ENCODE measurements at regions not wholly inside any gene's neighbourhood (a gene's known extent, or its start where the extent isn't known, plus 50 kb on each side); places are given as distances from the start of the nearest gene placed in this dataset.

DNA sequence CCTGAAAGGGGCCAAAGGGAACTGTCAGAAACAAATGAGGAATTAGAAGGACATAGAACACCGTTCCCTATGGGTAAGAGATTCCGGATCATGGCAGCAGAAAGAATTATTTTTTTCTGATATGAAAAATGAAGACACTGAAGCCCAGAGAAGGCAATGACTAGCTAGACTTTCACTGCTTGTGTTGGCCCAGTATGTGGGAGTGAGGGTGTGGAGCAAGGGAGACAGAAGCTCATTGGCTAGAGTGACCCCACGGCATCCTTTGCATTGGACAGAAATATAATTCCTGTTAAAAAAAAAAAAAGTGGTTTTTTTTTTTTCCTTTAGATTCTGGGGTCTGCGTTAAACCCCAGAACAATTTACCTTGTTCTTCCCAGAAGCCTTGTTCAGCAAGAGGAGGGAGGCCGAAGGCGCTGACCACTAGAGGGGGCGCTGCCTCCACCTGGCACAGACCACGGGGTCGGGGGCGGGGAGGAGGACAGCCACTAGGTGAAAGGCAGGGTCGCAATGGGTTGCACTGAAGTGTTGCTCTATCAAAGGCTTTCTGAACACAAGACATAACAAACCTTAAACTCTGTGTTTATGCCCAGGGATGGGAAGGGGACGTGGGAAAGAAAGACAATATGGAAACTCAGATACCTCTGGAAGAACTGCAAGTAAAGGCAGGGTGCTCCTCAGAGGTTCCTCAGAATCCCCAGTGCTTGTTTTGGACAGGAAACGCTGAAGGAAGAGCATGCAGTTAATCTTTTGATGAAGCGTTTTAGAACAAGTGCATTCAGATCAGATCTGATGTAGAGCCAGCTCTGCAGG, 156.8 kb downstream of the KCNA5 start:
- no peak for DNase-seq

DNA sequence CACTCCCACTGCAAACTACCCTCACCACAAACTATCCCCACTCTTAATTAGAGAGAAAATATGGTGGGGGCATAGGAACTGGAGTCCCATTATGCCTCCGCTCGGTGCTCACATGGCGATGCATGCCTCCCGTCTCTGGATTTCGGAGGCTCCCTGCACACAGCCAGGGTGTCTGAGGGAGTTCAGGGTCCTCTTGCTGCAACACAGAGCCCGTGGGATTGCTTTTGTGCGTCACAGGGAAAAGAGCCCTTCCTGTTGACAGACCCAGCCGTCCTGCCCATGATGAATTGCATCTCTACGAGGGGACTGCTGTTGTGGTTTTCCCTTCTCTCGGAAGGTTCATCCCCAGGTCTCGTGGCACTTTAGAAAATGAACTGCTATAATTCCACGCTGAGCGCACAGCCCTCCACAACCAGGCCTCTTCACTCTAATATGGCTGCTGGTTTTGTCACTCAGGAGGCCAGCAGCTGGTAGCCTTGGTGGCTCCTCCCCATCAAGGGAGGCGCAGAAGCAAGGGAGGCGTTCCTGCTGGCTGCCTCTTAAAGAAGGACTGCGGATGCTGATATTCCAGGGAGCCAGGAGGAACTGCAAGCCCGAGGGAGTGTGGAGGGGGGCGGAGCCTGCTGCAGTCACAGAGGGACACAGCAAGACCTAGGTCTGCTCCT, 158.0 kb downstream of the KCNA5 start:
- DNase-seq: no peak

DNA sequence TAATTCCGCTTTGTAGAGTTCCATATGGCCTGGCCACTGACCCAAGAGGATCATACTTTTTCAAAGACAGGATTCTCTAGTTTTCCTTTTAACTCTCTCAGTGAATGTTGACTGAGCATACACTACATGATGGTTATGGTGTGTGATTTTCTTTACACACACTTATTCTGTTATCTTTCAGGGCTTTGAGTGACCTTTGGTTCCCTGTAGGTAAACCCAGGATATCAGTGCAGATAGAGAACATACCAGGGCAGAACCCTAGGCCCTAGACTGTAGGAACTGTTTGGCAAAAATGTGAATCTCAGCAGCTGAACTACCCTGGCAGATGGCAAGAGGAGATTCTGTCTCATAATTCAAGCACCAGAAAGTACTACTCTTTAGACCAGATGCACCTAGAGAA, 159.6 kb downstream of the KCNA5 start:
- DNase-seq: no peak

DNA sequence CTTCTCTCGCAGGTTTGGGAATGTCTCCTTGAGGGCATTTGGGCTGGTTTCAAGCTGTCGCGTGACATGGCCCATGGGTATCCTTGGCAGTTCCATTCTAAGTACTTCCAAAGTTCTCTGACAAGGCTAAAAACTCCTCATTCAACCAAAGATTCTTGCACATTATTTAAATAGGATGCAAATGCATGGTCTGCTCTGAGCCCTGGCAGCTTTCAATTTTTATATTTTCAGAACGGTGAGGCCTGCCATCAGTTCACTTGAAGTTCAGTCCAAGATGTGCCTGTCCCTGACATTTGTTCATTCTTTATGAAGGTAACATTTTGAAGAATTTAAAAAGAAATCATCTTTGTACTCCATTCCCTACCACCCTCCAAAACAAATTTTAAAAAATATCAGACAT, 160.0 kb downstream of the KCNA5 start:
- DNase-seq: no peak

DNA sequence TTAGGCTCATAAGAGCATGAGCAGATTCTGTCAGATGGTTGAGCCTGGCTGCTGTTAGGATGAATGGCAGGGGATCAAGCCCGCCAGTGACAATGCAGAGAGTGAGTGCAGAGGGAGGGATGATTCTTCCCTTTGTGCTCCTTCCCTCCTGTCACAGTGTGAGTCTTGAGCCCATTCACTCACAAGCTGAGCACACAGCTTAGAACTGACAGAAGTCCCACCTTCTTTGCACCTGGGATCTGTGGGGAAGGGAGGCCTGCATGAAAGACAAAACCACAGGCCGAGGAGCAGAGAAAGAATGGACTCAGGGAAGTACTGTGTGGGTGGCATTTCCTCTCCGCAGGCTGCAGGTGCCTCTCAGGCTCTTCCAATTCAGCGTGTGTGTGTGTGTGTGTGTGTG, 160.6 kb downstream of the KCNA5 start:
- DNase-seq: no peak

DNA sequence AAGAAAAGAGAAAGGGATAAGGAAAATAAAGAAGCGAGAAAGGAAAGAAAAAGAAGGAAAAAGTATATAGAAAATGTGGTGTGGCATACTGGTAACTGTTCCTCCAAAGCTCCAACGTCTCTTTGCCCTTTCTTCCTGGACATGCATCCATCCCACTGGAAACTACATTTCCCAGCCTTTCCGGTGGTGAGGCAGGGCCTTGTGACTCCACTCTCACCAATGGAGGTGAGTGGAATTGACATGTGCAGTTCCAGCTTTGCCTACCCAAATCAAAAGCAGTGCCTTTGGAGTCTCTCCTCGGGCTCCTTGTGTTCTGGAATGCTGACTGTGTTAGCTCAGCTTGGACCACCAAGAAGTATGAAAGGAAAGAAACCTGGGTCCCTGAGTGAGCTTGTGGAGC, 161.2 kb downstream of the KCNA5 start:
- DNase-seq: no peak

DNA sequence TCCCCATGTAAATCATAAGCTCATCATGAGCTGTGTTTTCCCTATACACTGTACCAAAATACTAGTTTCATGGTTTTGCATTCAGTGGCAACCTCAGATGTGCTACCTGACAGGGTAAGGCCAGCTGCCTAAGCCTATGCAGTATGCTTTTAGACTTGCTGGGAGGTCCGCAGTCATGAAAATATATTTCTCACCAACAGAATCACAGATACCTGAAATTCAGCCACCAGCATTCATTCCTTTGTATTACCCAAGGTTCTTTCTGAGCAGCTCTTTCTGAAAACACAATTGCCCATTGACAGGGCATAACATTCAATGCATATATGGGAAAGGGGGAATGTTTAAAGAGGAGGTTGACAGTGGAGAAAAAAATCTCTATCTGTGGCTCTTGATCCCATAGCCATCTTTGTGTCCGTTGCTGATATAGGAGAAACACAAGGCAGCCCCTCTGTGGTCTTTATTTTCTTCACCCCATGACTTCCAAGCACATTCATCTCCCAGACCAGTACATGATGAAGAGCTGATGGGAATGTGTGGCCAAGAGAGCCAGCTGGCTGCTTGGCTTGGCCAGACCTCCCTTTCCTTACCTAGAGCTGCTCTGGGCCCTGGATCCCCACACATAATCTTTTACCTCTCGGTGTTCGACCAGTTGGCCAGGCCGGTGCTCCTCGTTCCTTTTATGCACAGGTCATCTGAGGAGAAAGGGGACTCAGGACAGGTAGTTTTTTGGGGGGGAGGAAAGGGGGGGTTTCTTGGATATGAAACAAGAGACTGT, 162.9 kb downstream of the KCNA5 start:
- DNase-seq: no peak

DNA sequence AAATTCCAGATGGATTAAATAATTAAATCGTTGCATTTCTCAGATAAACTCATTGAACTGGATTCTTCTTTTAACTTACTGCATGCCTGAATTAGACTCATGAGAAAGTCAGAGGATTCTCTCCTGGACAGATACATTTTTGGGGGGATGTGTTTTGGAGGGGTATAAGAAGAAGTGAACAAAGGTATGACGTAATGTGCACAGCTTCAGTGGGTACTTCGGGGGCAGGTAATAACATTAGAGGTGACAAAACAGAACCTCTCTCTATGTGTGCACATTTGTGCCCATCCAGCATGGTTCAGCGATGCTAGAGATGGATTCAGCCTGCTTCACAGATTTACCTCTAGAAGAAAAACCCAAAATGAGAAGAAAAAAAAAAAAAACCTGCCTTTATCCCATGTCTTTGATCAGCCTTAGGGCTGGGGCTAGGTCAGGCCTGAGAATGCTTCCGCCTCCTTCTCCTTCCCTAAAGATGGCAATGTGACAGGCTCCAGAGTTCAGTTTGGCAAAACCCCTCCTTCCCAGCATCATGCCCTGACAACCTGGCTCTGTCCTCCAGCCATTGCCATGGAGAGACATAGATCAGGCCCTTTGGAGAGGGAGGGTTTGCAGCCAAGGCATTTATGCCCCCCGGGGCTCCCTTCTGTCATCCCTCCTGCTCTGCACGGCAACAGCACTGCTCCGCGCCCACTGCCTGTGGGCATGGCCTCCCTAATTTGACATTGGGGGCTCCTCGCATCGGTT, 166.7 kb downstream of the KCNA5 start:
- no peak for DNase-seq

DNA sequence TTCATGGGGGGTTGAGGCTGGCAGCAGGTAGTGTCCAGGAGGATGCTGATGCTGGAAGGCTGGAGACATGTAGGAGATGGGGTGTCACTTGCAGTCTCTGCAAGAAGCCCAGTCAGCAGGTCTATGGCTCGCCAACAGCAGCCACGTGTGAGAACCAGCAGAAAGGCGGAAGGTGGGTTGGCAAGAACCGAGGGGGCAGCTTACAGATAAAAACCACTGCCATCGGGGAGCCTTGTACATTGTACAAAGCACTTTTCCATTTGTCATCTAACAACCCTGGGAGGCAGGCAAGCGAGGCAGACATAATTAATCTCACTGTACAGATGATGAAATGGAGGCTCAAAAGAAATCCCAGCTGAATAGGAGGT, 167.2 kb downstream of the KCNA5 start:
- no peak for DNase-seq

DNA sequence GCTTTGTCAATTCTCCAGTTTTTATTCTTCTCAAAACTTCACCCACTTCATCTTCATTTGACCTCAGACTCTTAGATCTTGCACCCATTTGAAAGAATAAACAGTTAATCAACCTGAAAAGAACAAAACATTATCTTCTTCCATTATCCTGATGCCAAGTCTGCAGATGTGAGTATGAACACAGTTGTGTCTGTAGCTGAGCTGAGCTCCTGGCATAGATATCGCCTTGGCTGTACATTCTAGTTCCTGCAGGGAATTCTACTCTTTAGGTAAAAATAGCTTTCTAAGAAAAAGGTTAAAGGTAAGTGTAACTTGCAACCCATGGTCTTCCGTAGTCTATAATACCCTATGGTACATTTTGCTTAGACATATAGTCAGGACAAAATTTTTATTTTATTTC, 169.7 kb downstream of the KCNA5 start:
- no peak for DNase-seq

DNA sequence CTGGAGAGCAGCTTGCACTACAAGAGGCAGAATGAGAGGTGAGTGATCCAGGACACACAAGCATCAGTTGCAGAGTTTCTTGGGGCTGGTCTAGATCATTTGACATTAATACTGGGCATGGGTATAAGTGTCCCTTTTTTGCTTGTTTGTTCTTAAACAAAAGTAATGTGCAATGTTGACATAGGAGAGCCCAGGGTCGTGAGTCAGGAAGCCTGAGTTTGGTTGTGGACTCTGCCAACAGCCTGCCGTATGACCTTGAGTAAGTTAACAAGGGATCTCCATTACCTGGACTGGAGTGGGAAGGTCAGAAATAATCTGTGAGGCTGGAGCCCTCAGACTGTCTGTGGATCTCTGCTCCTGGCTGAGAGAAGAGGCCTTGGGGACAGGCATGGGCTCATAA, 170.3 kb downstream of the KCNA5 start:
- no peak for DNase-seq

DNA sequence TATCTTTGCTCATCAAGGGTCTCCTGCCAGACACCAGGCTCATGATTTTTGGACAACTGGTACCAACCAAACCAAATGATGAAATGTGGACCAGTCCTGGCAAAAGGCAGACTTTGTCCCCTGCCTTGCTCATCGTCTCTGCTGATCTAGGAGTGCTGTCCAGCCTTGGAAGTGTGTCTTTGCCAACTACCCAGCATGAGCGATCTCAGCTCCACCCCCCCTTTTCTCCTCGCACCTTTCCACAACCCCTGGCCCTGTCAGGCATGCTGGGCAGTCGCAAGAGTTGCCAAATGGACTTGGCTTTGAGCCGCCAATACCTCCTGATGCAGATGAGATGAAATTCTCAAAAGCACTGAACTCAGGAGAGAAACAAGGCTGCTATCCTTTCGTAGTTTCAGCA, 174.3 kb downstream of the KCNA5 start:
- DNase-seq: no peak

DNA sequence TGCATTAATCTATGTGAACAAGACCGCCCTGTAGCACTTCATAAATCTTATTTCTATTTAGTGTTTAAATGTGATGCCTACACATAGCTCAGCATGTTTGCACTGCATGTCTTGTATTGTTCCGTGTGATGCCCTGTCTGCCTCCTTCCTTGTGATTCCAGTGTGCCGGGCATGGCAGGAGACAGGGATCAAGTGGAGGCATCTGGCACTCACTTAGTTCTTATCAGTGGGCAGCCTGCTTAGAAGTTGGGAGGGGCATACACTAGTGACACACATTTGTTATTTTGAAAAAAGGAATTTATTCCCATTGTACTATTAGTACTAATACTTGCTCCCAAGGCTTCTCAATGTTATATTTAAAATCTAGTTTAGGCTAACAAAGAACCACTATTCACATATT, 176.4 kb downstream of the KCNA5 start:
- no peak for DNase-seq

DNA sequence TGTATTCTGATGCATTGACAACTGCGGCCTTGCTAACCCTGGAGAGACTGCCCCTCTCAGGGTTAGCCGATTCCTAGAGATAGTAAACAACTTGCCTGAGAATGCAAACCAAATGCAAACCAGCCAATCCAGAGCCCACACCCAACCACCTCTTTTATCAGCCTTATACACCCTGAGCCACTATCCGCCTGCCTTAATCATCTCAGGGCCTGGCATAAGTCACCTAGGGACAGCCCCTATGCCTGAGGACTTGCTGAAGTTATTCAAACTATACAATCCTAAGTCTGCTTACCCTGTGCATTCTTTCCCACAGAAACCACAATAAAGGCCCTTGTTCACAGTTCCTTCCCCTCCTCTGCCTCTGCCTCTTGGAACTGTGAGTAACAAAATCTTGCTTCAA, 177.2 kb downstream of the KCNA5 start:
- DNase-seq: no peak

DNA sequence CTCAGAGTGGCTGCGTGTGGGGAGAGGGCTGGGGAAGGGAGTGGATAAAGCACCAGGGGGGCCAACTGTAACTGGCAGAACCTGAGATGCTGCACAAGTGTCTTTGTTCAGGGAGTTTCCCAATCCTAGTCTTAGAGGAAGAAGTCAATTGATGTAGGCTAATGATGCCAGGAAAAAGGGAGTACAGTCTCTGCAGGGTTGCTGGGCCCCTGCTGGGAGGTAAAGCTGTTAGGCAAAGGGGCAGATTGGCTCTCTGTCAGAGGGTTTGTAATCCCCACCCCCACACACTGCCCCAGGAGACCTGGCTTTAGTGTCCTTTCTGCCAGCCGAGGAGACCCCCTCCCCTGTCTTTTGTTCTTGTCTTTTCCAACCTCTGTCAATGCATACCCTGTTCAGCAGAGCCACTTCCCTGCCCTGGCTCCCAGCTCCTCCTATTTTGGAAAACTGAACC, 178.4 kb downstream of the KCNA5 start:
- DNase-seq: no peak

DNA sequence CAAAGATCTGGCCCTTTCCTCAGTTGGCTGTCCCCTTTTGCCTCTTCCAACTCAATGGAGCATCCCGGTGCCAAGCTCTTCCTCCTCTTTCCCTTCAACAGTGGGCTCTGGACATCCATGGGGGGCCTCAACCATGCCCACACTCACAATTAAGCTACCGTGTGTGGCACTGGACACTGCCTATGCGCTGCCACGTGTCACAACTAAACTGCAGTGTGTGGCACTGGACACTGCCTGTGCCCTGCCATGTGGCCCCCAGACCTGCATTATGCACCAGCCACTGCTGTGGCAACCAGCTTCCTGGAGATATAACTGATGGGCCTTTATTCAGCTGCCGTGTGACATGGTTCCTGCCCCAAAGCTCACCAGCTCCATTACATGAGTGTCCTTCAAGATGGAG, 179.1 kb downstream of the KCNA5 start:
- DNase-seq: no peak

DNA sequence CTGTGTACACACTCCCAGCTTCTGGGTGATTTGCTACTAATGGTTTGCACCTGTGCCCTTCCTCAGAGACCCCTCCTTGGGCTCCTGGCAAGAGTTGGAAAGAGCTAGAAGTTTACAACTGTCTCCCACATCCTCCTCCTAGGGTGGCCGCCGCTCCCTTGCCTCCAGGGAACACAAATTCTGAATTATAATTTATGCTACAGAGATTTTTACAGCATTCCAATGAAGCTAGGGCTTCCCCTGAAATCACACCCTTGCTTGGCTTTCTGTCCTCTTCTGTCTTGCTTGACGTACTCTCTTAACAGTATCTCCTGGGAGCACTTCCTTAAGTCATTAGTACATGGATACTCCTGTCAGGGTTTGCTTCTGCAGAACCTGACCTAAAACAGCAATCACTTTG, 180.2 kb downstream of the KCNA5 start:
- no peak for DNase-seq

DNA sequence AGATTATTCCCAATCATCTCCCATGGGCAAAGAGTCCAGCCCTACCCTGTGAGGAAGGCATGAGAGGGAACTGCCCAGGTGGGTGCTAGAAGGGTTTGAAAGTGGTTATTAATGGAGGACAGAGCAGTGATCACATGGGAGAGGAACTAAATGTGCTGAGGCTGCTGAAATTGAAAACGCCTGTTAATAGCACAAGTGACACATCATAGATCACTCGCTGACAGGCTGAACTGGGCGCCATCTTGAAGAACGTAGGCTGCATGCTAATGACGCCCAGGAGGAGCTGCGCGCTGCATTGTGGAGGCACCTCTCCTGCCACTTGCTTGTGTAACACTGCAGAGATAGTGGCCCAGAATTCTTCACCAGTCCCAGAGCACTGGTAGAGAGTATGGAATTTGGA, 182.9 kb downstream of the KCNA5 start:
- DNase-seq: no peak

DNA sequence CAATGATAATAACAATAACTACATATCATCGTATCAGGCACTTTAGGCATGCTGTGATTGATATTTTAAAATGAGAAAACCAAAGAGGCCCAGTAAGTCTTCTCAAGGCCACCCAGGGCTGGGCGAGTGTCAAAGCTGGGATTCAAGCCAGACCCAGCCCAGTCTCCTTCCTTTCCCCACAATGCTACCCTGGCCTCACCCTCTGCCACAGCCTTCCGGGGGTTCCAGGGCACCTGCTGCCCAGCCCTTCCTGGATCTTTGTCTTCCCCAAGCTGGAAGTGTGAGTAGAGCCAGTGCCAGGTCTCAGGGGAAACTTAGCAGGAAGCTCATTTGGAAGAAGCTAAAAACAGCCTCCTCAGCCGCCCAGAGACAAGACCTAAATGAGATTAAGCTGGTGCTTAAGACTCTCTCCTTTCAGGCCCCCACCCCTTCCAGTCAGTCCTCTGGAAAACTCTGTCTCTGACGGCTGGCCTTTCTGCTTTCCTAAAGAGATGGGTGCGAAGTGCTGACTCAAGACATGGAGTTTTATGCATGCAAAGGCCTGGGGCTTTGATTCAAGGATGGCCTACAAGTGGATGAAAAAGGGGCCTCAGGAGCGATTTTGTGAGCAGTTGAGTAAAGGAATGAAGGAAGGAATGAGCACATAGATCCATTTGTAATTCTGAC, 184.2 kb downstream of the KCNA5 start:
- DNase-seq: no peak

DNA sequence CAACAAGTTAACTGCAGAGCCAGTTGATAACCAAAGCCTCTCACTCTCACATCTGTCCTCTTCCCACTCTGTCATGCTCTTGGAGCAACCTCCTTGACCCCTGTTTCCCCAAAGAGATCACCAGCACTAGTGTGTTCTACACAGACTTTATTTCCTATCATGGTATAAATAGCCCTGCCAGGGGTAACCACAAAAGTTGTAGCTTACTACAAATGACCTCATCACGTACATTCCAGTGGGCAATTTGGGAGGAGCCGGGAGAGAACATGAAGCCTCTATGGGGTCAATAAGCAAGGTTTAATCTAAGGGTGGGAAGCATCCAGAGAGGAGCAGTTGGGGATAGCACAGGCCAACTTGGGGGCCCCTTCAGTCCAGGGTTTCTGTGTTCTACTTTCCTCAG, 186.5 kb downstream of the KCNA5 start:
- DNase-seq: no peak

DNA sequence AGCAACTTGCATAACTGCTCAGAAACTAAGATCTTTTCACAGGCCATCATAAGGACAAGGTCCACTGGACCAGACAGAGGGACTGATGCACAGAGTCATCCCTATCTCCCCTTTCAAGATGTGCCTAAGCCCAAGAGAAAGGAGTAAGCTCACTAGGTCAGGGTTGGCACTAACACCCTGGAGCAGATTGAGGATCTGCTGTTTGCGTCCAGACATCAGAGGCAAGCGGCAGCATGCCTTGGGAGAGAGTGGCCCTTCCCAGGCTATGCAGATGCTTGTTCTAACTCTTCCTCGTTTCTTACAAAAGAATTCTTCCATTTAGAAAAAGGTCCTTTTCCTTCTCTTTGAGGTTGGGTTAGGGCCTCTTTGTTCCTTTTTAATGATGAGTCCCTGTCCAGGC, 187.2 kb downstream of the KCNA5 start:
- no peak for DNase-seq

DNA sequence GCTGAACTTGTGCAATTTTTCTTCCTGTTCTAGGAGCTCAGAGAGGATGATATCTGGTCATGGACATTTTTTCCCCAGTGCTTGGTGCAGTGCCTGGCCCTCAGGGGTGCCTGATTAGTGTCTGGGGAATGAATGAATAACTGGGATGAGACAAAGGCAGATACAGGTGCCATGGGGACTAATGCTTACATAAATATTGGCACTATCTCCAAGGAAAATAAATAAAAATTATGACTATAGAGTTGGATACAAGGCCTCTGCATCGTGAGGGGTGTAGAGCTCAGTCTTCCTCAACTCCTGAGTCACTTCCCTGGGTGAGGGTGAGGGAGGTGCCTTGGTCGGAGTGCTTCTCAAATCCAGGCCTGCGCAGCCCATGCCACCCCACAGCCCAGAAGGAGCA, 188.6 kb downstream of the KCNA5 start:
- DNase-seq: no peak
